Kidney (tissue), 13 donors: ENCODE measurements at regions not wholly inside any gene's neighbourhood (a gene's known extent, or its start where the extent isn't known, plus 50 kb on each side); places are given as distances from the start of the nearest gene placed in this dataset.
A peak's percentile ranks its signal among the peaks of the same experiment; 100 is the strongest.

Source experiments
- DNase-seq, 5 donors: peaks; one replicate each; pipeline ENCODE4 v3.0.0-alpha.2; 2013 to 2020
- FAIRE-seq: peaks from 2 replicates; lab custom pipeline; 2012; peaks lifted over from hg19 to GRCh38; lab: Jason Lieb, UNC
- H3K27ac ChIP-seq, 2 donors: one replicate each; pipeline ENCODE4 v1.7.0; 2013; ENCODE audit warnings: low read depth in 2 of 2, low read length in 2 of 2, inconsistent platforms in 1 of 2
- H3K27me3 ChIP-seq: one replicate; pipeline ENCODE4 v1.7.1; 2013; ENCODE audit warnings: low read length, inconsistent platforms; ENCODE audit not compliant: control insufficient read depth, insufficient read depth
- H3K36me3 ChIP-seq, 3 donors: one replicate each; pipeline versions ENCODE4 v1.7.0 to v1.7.1; 2013; ENCODE audit warnings: low read length in 3 of 3, control low read depth in 1 of 3, inconsistent platforms in 1 of 3; ENCODE audit not compliant: insufficient read depth in 3 of 3, control insufficient read depth in 2 of 3
- H3K4me1 ChIP-seq, 3 donors: one replicate each; pipeline versions ENCODE4 v1.7.0 to v1.7.1; 2013; ENCODE audit warnings: low read length in 3 of 3, inconsistent platforms in 1 of 3, low read depth in 1 of 3; ENCODE audit not compliant: control insufficient read depth in 2 of 3, insufficient read depth in 2 of 3
- H3K4me3 ChIP-seq, 3 donors: one replicate each; pipeline versions ENCODE4 v1.7.0 to v1.8.1; 2013; ENCODE audit warnings: low read length in 3 of 3, control low read depth in 1 of 3, inconsistent platforms in 1 of 3
- H3K9ac ChIP-seq, 3 donors: one replicate each; pipeline versions ENCODE4 v1.7.0 to v1.7.1; 2013; ENCODE audit warnings: low read length in 3 of 3, control low read depth in 1 of 3, inconsistent platforms in 1 of 3
- H3K9me3 ChIP-seq, 3 donors: one replicate each; pipeline versions ENCODE4 v1.7.0 to v1.7.1; 2013; ENCODE audit warnings: low read length in 3 of 3, control low read depth in 1 of 3, inconsistent platforms in 1 of 3; ENCODE audit not compliant: control insufficient read depth in 2 of 3, insufficient read depth in 1 of 3
- intact Hi-C: fragments of 100-400 bp; cut with DNase I; formaldehyde crosslinking; loops from one replicate; pipeline ENCODE4 v1.11.1; 2022
- TF ChIP-seq, protein P1 (sequence below): IDR thresholded peaks from 3 replicates; pipeline ENCODE4 v1.5.1; 2012; ENCODE audit warnings: mild to moderate bottlenecking, moderate library complexity, borderline replicate concordance; ENCODE audit not compliant: insufficient read depth; ENCODE audit errors: extremely low read depth
- donor health status: control.
- donor health status: control.
- donor health status: control.
- donor health status: control.
- donor health status: control.
- donor health status: DM: yes; HTN: yes; CAD: no.
- donor health status: Normal renal cell carcinoma (clear cell type).

DNA sequence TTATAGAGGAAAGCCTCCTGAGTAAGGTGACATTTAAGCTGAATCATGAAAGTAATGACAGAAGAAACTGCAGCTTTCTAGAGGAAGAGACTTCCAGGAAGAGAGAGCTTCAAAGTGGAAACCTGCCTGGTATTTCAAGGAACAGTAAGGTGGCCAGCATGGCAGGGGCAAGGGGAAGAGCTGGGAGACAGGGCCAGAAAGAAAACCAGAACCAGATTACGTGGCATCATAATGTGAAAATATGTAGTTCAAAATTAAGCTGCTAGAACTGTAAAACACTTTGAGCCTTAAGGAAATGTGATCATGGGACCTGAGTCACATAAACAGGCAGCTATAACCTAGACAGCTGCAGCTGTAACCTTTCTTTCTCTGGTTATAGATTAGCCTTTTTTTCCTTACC, 238.0 kb upstream of the FOXK1 start:
- no peaks in the 10 kb centered on the region for H3K27me3 ChIP-seq
- TF ChIP-seq, protein P1, sequence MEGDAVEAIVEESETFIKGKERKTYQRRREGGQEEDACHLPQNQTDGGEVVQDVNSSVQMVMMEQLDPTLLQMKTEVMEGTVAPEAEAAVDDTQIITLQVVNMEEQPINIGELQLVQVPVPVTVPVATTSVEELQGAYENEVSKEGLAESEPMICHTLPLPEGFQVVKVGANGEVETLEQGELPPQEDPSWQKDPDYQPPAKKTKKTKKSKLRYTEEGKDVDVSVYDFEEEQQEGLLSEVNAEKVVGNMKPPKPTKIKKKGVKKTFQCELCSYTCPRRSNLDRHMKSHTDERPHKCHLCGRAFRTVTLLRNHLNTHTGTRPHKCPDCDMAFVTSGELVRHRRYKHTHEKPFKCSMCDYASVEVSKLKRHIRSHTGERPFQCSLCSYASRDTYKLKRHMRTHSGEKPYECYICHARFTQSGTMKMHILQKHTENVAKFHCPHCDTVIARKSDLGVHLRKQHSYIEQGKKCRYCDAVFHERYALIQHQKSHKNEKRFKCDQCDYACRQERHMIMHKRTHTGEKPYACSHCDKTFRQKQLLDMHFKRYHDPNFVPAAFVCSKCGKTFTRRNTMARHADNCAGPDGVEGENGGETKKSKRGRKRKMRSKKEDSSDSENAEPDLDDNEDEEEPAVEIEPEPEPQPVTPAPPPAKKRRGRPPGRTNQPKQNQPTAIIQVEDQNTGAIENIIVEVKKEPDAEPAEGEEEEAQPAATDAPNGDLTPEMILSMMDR = no peak
- no peak for FAIRE-seq
- peak in 1 of 5 donors; percentile 16 for DNase-seq
- intact Hi-C loops = no loop called here
- H3K27ac ChIP-seq = no peak overlapping the region
- no peak overlapping the region for H3K9ac ChIP-seq
- H3K4me3 ChIP-seq = no peak overlapping the region
- peaks cover 0 to 2% (median 0%) of the 10 kb centered on the region in 3 donors for H3K36me3 ChIP-seq
- H3K4me1 ChIP-seq = no peaks in the 10 kb centered on the region
- H3K9me3 ChIP-seq = peaks cover 0 to 2% (median 0%) of the 10 kb centered on the region in 3 donors

DNA sequence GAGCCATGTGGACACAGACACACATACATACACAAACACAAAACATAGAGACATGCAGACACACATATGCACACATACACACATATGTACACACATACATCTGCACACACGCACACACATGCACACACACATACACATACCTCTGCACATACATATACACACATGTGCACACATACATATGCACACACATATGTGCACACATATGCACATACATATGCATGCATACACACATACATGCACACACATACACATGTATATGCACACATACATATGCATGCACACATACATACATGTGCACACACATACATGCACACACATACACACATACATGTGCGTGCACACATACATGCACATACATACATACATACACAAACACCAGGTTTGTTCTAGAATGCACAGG, 236.3 kb upstream of the FOXK1 start:
- Histone ChIP-seq H3K36me3 (peaks cover 0 to 2% (median 0%) of the 10 kb centered on the region in 3 donors), H3K27ac (no peak overlapping the region), H3K9me3 (peaks cover 0 to 2% (median 0%) of the 10 kb centered on the region in 3 donors), H3K9ac (no peak overlapping the region), H3K4me1 (no peaks in the 10 kb centered on the region), H3K27me3 (no peaks in the 10 kb centered on the region), H3K4me3 (no peak overlapping the region)
- FAIRE-seq = no peak
- no peak for DNase-seq
- intact Hi-C loops = no loop called here
- TF ChIP-seq, protein P1 = no peak

DNA sequence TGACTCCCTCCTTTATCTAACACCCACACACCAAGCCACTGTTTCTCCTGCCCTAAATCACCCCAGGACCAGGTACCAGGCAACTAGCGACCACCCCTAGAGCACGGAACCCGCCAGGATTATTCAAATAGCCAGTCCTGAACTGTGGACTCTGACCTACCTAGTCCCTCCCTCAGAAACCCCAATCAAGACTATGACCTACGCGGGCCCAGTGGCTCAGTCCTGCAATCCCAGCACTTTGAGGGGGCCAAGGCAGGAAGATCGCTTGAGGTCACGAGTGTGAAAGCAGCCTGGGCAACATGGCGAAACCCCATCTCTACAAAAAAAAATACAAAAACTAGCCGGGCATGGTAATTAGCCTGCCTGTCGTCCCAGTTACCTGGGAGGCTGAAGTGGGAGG, 232.8 kb upstream of the FOXK1 start:
- no peak overlapping the region for H3K4me3 ChIP-seq
- H3K9ac ChIP-seq = no peak overlapping the region
- peaks cover 0 to 2% (median 0%) of the 10 kb centered on the region in 3 donors for H3K36me3 ChIP-seq
- H3K9me3 ChIP-seq = peaks cover 0 to 2% (median 0%) of the 10 kb centered on the region in 3 donors
- DNase-seq (no peak), FAIRE-seq (no peak)
- H3K27me3 ChIP-seq = no peaks in the 10 kb centered on the region
- no peak overlapping the region for H3K27ac ChIP-seq
- intact Hi-C loops = no loop called here
- TF ChIP-seq, protein P1 = no peak
- H3K4me1 ChIP-seq = no peaks in the 10 kb centered on the region

DNA sequence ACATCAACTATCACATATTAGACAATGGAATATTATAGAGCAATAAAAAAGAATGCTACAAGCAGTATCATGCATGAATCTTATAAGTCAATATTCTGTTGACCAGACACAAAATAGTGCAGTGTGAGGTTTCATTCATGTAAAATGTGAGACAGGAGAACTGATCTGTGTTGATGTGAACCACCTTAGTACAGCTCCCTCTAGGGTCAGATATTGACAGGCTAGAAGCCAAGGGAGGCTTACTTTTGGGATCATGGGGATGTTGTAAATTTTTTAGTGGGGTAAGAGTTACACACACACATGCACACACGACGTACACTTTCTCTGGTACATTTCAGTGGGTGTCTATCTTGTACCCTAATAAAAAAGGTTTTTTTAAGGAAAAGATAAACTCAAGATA, 231.6 kb upstream of the FOXK1 start:
- no peaks in the 10 kb centered on the region for H3K4me1 ChIP-seq
- no peak for DNase-seq
- H3K9ac ChIP-seq = no peak overlapping the region
- no peak overlapping the region for H3K27ac ChIP-seq
- no peak overlapping the region for H3K4me3 ChIP-seq
- peaks cover 0 to 2% (median 0%) of the 10 kb centered on the region in 3 donors for H3K36me3 ChIP-seq
- no peak for FAIRE-seq
- no peaks in the 10 kb centered on the region for H3K27me3 ChIP-seq
- TF ChIP-seq, protein P1 = no peak
- intact Hi-C loops = no loop called here
- peaks cover 0 to 2% (median 0%) of the 10 kb centered on the region in 3 donors for H3K9me3 ChIP-seq
